PC-9 (cell line): ENCODE measurements at regions not wholly inside any gene's neighbourhood (a gene's known extent, or its start where the extent isn't known, plus 50 kb on each side); places are given as distances from the start of the nearest gene placed in this dataset.

Experiments
- CTCF ChIP-seq: fragments of 200-600 bp; sonication (generic); conservative IDR thresholded peaks from 2 replicates; pipeline ENCODE4 v1.6.1; 2017; ENCODE audit warnings: mixed run types, antibody characterized with exemption, mild to moderate bottlenecking, moderate library complexity
- EZH2 ChIP-seq: fragments of 200-600 bp; sonication (generic); IDR thresholded peaks from 2 replicates; pipeline ENCODE4 v1.8.0; 2017; ENCODE audit warnings: antibody characterized with exemption, low read depth

DNA sequence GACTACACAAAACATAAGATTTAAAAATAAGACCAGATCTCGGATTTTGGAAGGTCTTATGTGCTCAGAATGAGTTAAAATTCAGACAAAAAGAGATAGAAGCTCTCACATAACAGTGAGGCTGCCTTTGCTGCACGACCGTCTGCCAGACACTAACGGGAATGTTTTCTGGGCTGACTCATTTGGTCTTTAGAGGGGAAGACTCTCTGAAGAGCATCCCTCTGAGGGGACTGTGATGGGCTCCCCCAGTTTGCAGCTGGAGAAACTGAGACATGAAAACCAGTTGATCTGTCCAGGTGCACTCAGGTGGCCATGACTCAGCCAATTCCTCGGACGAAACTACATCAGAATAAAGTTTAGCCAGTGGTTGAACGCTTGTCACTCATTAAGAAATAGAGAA, 153.9 kb downstream of the RNASET2 start:
- TF ChIP-seq CTCF (no peak), EZH2 (no peak)
